Activated T-helper 2 cell treated with anti-CD3 and anti-CD28 coated beads, Interferon-gamma antibody, Interleukin-2, Interleukin-4, amounts not matched to agents 10 μg/mL and 5 μg/mL and 100 μg/mL, durations not matched to agents 14 hours and 24 hours and 36 hours (primary cell): ENCODE measurements at regions not wholly inside any gene's neighbourhood (a gene's known extent, or its start where the extent isn't known, plus 50 kb on each side); places are given as distances from the start of the nearest gene placed in this dataset.

Experiments used
- DNase-seq: peaks from one replicate; pipeline ENCODE4 v3.0.0; 2021; ENCODE audit warnings: low spot score
- H3K27ac Mint-ChIP-seq: one replicate; pipeline ENCODE4 v1.8.0; 2021; ENCODE audit warnings: mixed read lengths
- H3K27me3 Mint-ChIP-seq: one replicate; pipeline ENCODE4 v1.8.0; 2021; ENCODE audit warnings: low read depth, mixed read lengths
- H3K36me3 Mint-ChIP-seq: one replicate; pipeline ENCODE4 v1.8.0; 2021; ENCODE audit warnings: low read depth, mixed read lengths
- H3K4me1 Mint-ChIP-seq: one replicate; pipeline ENCODE4 v1.8.0; 2021; ENCODE audit warnings: low read depth, mixed read lengths
- H3K4me3 Mint-ChIP-seq: one replicate; pipeline ENCODE4 v1.8.0; 2021; ENCODE audit warnings: low read depth, mild to moderate bottlenecking, moderate library complexity, mixed read lengths
- H3K9me3 Mint-ChIP-seq: one replicate; pipeline ENCODE4 v1.8.0; 2021; ENCODE audit warnings: mixed read lengths
- intact Hi-C: fragments of 100-400 bp; cut with micrococcal nuclease; formaldehyde crosslinking; loops from one replicate; pipeline ENCODE4 v1.15.1; 2023

DNA sequence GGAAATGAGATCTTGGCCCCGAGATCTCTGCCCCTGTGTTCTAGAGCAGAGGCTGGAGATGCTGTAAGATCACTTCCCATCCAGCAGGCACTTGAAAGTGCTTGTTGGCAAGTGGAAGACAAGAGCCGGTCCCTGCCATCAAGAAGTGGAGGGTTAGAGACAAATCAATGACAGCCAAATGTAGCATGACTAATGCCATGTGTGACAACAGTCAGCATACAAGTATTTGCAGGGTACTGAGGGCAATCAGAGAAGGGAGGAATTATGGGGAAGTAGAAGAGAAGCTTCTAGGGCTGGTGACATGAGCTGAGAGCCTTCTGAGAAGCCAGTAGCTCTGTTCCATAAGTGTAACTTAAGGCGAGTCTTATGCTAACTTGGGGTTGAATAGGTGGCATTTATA is 58.6 kb downstream of the TMEM17 start:
- Mint-ChIP-seq H3K4me3 (no peak overlapping the region), H3K4me1 (no peaks in the 10 kb centered on the region), H3K27me3 (no peaks in the 10 kb centered on the region), H3K36me3 (no peaks in the 10 kb centered on the region), H3K27ac (no peak overlapping the region), H3K9me3 (no peaks in the 10 kb centered on the region)
- intact Hi-C loops = no loop called here
- no peak for DNase-seq

DNA sequence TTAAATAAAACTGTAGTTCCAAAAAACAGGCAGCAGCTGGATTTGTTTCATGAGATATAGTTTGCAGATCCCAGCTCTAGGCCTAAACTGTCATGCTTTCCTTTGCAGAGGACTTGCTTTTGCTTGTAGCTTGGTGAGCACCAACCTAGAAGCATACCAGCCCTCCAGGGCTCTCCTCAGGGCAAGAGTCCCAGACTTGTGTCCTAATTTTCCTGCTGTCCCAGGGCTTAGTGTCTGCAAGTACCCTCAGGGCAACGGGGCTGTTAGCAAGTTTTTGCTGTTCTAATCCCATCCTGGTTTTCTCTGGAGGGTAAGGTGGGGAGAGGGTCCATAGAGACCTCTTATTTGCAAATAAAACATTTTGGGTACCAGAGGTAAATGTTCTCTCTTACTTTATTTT is 59.5 kb downstream of the TMEM17 start:
- DNase-seq = no peak
- intact Hi-C loops = no loop called here
- Mint-ChIP-seq H3K27me3 (no peaks in the 10 kb centered on the region), H3K27ac (no peak overlapping the region), H3K36me3 (no peaks in the 10 kb centered on the region), H3K4me1 (no peaks in the 10 kb centered on the region), H3K4me3 (no peak overlapping the region), H3K9me3 (no peaks in the 10 kb centered on the region)

DNA sequence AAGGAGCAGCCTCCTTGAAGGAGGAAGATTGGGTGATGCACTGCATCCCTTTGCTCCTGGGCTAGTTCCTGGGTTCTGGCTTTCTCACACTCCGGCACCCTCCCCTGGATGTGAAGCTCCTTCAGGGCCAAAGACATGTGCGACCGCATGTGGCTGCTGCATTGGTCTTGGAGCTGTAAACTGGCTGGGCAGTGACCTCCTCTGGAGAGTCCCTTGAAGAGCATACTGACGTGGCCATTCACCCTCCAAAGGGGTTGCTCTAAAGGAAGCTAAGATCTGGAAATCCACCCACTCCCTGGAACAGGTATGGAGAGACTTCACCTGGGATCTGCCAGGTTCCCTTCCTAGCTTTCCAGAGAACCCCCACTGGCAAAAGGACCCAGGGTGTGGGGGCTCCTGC is 62.1 kb downstream of the TMEM17 start:
- intact Hi-C loops = no loop called here
- Mint-ChIP-seq H3K9me3 (no peaks in the 10 kb centered on the region), H3K4me3 (no peak overlapping the region), H3K27me3 (peaks cover 4% of the 10 kb centered on the region), H3K27ac (no peak overlapping the region), H3K36me3 (no peaks in the 10 kb centered on the region), H3K4me1 (no peaks in the 10 kb centered on the region)
- DNase-seq = no peak

DNA sequence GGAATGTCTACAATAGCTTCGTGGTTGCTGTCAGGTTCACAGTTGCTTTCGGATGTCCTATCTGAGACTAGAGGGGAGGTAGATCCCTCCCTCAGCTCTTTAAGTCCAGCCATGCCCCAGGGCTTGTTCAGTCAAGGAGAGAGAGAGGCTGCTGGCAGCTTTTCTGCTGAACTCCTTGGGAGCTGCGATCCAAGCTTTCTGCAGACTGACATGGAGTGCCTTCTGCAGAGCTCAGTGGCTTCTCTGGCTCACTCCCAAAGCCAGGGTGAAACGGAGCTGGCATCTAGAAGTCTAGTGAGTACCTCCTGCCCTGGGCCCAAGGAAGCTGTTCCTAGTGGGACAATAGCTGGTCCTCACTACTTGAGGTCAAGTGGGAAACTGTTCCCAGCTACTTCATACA is 62.5 kb downstream of the TMEM17 start:
- H3K27ac Mint-ChIP-seq = no peak overlapping the region
- H3K36me3 Mint-ChIP-seq = no peaks in the 10 kb centered on the region
- H3K9me3 Mint-ChIP-seq = no peaks in the 10 kb centered on the region
- H3K4me3 Mint-ChIP-seq = no peak overlapping the region
- H3K27me3 Mint-ChIP-seq = peaks cover 4% of the 10 kb centered on the region
- intact Hi-C loops = no loop called here
- H3K4me1 Mint-ChIP-seq = no peaks in the 10 kb centered on the region
- DNase-seq = no peak

DNA sequence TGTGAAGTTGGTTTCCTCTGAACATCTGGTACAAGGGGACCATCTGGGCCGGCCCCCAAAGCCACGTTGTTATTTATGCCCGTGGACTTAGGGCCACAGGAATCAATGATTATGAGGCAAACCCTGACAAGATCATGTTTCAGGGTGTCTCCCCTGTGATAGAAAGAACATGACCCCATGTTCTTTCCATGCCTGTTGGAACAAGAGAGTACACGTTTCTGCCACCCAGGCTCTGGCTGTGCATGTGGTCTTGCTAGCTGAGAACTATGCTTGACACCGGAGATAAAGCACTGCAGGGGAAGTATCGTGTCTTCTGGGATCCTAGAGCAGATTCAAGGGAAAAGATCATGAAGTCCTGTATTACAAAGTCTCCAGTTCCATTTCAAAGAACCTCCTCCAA is 64.2 kb downstream of the TMEM17 start:
- intact Hi-C loops = no loop called here
- H3K4me1 Mint-ChIP-seq = no peaks in the 10 kb centered on the region
- DNase-seq = no peak
- H3K27ac Mint-ChIP-seq = no peak overlapping the region
- H3K36me3 Mint-ChIP-seq = no peaks in the 10 kb centered on the region
- no peaks in the 10 kb centered on the region for H3K9me3 Mint-ChIP-seq
- no peak overlapping the region for H3K4me3 Mint-ChIP-seq
- H3K27me3 Mint-ChIP-seq = peaks cover 6% of the 10 kb centered on the region

DNA sequence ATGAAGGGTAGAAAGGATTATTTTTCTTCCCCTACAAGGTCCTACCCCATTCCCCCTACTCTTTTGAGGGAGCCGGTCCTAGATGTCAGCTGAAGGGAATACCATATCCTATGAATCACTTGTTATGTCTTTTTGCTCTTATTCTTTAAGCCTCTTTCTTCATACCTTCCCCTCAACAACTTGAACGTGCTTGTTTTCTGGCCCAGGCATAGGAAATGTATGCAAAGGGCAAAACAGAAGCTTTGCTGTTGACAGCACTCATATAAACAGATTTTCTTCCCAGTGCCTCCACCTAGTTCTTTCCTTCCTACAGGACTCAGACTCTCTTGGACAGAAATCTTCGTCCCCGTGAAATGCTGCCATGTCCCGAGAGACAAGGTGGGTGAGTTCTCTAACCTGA is 64.6 kb downstream of the TMEM17 start:
- DNase-seq = no peak
- Mint-ChIP-seq H3K9me3 (no peaks in the 10 kb centered on the region), H3K27me3 (peaks cover 8% of the 10 kb centered on the region), H3K27ac (no peak overlapping the region), H3K4me3 (no peak overlapping the region), H3K36me3 (no peaks in the 10 kb centered on the region), H3K4me1 (no peaks in the 10 kb centered on the region)
- intact Hi-C loops = no loop called here

DNA sequence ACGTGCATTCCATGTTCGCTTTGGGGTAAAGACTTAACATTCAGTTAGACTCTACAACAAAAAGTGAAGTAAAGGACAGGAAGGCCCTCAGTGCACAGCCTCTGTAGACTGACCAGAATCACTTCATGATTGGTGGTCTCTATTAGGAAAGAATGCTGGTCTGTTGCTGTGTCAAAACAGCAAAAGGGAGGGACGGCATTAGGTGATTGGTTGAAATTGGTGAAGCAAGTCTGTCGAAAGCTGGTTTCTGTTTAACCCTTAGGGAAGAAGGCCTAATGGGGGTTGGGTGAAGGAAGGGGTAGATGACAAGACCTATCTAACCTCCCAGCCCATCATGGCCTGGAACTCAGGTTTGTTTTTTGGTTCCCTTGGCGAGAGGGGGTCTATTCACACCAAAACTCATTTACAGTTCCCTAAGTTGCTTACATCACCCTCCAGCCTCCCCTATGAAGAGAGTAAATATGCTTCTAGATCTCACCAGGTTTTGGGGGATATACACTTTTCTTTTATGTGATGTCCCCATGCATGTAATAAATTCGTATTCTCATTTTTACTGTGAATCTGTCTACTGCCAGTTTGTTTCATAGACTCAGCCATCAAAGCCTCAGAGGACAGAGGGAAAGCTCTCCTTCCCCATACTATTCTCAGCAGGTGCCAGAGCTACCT is 65.6 kb downstream of the TMEM17 start:
- H3K27ac Mint-ChIP-seq = no peak overlapping the region
- H3K9me3 Mint-ChIP-seq = no peaks in the 10 kb centered on the region
- H3K4me3 Mint-ChIP-seq = no peak overlapping the region
- H3K4me1 Mint-ChIP-seq = no peaks in the 10 kb centered on the region
- H3K27me3 Mint-ChIP-seq = peaks cover 12% of the 10 kb centered on the region
- DNase-seq = no peak
- H3K36me3 Mint-ChIP-seq = no peaks in the 10 kb centered on the region
- intact Hi-C loops = no loop called here

DNA sequence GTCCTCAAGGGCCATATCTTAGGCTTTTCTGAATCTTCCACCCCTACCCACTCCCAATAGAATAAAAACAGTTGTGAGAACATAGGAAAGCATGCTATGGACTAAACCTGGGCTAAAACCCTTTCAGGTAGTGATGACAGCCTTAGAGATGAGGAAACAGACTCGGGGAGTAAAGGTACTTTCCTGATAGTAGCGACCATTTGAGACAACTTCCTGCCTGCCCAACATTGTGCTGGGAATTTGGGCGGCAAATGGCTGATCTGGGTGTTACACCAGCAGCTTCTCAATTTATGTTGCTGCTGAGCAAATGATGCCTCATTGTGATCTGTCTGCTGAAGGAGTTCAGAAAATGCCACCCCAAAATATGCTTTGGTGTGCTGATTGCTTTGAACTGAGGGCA is 66.6 kb downstream of the TMEM17 start:
- Mint-ChIP-seq H3K4me1 (no peaks in the 10 kb centered on the region), H3K27me3 (peaks cover 12% of the 10 kb centered on the region), H3K27ac (no peak overlapping the region), H3K36me3 (no peaks in the 10 kb centered on the region), H3K4me3 (no peak overlapping the region), H3K9me3 (no peaks in the 10 kb centered on the region)
- intact Hi-C loops = no loop called here
- no peak for DNase-seq

DNA sequence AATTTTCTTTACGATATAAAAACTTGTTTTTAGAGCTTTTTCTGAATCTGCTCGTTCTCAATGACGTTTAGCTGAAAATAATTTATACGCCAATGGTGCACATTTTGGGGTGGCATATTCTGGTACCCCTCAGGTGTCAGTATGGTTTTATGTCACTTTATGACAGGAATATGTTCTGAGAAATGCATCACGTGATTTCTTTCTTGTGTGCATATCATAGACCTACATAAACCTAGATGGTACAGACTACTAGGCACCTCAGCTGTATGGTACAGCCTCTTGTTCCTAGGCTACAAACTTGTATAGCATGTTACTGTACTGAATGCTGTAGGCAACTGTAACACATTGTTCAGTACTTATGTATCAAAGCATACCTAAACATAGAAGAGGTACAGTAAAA is 68.2 kb downstream of the TMEM17 start:
- no peaks in the 10 kb centered on the region for H3K9me3 Mint-ChIP-seq
- H3K27me3 Mint-ChIP-seq = peaks cover 12% of the 10 kb centered on the region
- intact Hi-C loops = no loop called here
- DNase-seq = no peak
- H3K27ac Mint-ChIP-seq = no peak overlapping the region
- H3K36me3 Mint-ChIP-seq = no peaks in the 10 kb centered on the region
- no peaks in the 10 kb centered on the region for H3K4me1 Mint-ChIP-seq
- no peak overlapping the region for H3K4me3 Mint-ChIP-seq

DNA sequence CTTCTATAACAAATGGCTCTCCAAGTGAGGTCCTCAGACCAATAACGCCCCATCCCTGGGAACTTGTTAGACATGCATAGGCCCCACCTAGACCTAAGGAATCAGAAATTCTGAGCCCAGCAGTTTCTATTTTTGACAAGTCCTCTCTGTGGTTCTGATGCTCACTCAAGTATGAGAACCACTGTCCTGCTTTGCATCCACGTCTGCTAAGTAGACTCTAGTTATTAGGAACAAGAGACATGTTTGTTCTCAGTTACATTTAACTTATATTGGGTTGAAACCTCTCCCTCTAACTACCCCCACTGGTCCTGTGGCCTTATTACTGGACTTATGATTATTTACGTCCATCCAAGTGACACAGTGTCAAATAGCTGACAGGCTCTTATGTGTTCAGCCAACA is 70.3 kb downstream of the TMEM17 start:
- H3K27me3 Mint-ChIP-seq = peaks cover 12% of the 10 kb centered on the region
- H3K4me1 Mint-ChIP-seq = no peaks in the 10 kb centered on the region
- no peak overlapping the region for H3K4me3 Mint-ChIP-seq
- H3K27ac Mint-ChIP-seq = no peak overlapping the region
- no peaks in the 10 kb centered on the region for H3K9me3 Mint-ChIP-seq
- H3K36me3 Mint-ChIP-seq = no peaks in the 10 kb centered on the region
- intact Hi-C loops = no loop called here
- no peak for DNase-seq

DNA sequence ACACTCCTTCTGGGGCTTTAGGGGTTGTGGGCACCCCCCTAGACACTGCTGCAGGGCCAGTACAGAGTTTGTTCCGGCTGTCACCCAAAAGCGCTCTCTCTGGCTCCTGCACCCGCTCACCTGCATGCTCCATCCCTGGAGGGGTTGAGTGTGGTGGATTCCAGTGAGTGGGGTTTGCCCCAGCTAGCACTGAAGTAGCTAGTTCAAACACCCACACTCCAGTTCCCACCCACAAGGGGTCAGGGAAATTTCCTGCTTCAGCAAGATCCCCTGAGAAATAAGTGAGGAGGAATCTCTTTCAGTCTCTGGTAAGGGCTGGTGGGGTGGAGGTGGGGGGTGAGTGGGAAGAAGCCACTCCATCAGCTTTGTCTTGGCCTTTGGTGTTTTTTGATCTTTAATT is 73.6 kb downstream of the TMEM17 start:
- DNase-seq = no peak
- intact Hi-C loops = no loop called here
- H3K4me3 Mint-ChIP-seq = no peak overlapping the region
- H3K27ac Mint-ChIP-seq = no peak overlapping the region
- H3K27me3 Mint-ChIP-seq = peaks cover 8% of the 10 kb centered on the region
- H3K36me3 Mint-ChIP-seq = no peaks in the 10 kb centered on the region
- no peaks in the 10 kb centered on the region for H3K9me3 Mint-ChIP-seq
- no peaks in the 10 kb centered on the region for H3K4me1 Mint-ChIP-seq

DNA sequence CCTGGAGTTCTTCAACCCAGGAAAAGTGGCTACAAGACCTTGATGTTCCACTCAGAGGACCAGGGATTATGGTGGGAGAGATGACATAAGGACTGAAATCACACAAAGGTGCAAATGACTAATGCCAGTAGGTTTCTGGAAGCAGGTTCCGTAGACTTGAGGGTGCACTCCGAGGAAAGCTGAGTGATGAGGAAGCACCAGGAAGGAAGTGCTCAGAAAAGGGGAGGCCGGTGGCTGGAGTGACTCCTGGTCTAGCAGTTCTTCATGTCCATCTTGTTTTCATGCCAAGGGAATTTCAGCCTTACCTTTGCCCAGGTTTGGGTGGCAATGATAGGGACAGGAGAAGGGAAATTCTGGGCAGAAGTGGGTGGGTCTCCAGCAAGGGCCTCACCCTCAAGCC is 74.5 kb downstream of the TMEM17 start:
- no peak overlapping the region for H3K4me3 Mint-ChIP-seq
- no peak for DNase-seq
- intact Hi-C loops = no loop called here
- no peak overlapping the region for H3K27ac Mint-ChIP-seq
- H3K27me3 Mint-ChIP-seq = peaks cover 4% of the 10 kb centered on the region
- no peaks in the 10 kb centered on the region for H3K36me3 Mint-ChIP-seq
- H3K9me3 Mint-ChIP-seq = no peaks in the 10 kb centered on the region
- no peaks in the 10 kb centered on the region for H3K4me1 Mint-ChIP-seq

DNA sequence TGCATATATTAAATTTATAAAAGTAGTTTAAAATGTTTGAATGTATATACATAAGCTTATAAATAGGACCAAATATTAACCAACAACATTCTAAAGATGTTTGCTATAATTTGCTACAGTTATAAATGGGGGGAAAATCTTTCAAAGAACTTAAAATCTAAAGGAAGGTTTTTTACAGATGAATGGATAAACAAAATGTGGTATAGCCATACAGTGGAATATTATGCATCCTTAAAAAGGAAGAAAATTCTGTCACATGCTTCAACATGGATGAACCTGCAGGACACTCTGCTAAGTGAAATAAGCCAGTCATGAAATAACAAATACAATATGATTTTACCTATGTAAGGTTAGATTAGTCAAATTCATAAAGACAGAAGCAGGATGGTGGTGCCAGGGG is 75.8 kb downstream of the TMEM17 start:
- H3K27ac Mint-ChIP-seq = no peak overlapping the region
- H3K4me1 Mint-ChIP-seq = no peaks in the 10 kb centered on the region
- no peaks in the 10 kb centered on the region for H3K9me3 Mint-ChIP-seq
- no peak for DNase-seq
- no peak overlapping the region for H3K4me3 Mint-ChIP-seq
- intact Hi-C loops = no loop called here
- no peaks in the 10 kb centered on the region for H3K27me3 Mint-ChIP-seq
- no peaks in the 10 kb centered on the region for H3K36me3 Mint-ChIP-seq

DNA sequence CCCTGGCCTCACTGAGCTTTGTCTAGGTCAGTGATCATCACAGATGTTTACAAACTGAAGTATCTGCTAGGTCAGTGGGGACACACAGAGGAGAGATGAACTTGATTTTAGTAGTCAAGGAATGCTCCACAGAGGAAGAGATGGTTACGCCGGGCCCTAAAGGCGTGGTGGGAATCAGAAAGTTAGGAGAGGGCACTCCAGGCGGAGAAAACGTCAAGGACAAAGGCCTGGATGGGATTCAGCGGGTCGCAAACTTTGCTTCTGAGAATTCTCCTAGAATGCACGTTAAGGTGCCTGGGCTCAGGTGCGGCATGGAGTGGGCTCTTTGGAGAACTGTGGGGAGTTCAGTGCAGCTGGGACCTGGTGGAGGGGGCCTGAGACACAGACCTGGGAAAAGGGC is 78.8 kb downstream of the TMEM17 start:
- Mint-ChIP-seq H3K9me3 (no peaks in the 10 kb centered on the region), H3K27ac (no peak overlapping the region), H3K4me1 (no peaks in the 10 kb centered on the region), H3K27me3 (peaks cover 7% of the 10 kb centered on the region), H3K4me3 (no peak overlapping the region), H3K36me3 (no peaks in the 10 kb centered on the region)
- intact Hi-C loops = no loop called here
- DNase-seq = no peak
